GM18505 (cell line): ENCODE measurements at regions not wholly inside any gene's neighbourhood (a gene's known extent, or its start where the extent isn't known, plus 50 kb on each side); places are given as distances from the start of the nearest gene placed in this dataset.
"Not testable (repeated sequence)": the region's sequence is repeated elsewhere in the genome, so short reads cannot be mapped to it uniquely, and the experiment has no call there.

Experiments used
- ATAC-seq: cut with Tn5 transposase; IDR thresholded peaks from one replicate; pipeline ENCODE4 v1.9.1; 2021; ENCODE audit not compliant: unreplicated experiment
- POLR2A ChIP-seq: IDR thresholded peaks from 4 replicates; pipeline ENCODE4 v1.6.1; 2011; ENCODE audit warnings: borderline replicate concordance; ENCODE audit not compliant: insufficient read depth, insufficient read length; ENCODE audit errors: extremely low read depth

DNA sequence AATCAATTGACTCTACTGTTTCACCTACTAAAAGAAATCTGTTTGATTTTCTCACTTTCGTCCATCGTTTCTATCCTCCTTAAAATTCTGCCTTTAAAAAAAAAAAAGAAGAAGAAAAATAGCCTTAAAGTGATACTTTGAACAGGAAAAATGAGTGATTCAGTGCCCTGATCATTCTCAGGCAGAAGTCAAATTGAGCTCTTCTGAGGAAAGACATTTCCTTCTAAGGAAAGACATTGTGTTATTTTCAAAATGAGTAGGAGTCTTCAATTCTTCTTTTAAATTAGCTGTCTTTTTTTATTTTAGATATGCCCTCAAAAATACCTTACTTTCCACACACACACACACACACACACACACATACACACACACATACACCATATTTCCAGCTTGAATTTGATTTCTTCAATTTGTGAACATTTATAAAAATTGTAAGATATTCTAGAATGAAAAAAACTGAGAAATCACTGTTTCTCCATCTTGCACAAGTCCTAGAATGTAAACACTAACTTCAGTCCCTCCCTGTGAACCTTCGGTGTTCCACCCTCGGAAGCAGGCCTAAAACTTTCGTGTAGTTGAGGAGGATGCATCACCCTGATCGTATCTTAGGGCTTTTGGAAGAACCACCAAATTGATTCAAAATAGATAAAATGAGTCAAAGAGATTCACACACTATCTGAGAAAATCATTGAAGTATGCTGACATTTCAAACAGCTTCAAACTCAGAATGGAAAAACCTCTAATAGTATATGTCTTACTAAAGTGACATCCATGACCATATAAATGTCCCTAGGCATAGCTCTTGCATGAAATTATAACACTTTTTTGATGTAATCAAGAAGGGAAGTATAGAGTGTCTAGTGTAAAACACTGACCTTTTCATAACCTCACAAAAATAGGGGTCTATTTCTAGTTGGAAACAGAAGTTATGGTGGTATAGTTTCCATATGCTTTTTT, 270.8 kb downstream of the GATA3 start:
- no peak for ATAC-seq
- TF ChIP-seq POLR2A = no peak

GRCh38 chr10:8326396-8327139, 272.1 kb downstream of the GATA3 start:
- TF ChIP-seq POLR2A = no peak
- ATAC-seq = no peak

DNA sequence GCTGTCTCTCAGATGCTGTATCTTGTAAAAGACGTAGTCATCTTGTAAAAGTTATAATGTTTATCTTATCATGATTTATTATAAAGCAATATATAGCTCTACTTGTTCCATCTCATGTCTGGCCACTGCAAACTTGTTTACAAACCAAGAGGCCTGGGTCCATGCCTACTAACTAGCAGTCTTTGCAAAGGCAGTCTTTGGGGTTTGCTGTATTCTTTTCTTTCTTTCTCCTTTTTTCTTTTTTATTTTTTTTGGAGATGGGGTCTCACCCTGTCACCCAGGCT, 272.6 kb downstream of the GATA3 start:
- TF ChIP-seq POLR2A = no peak
- no peak for ATAC-seq

GRCh38 chr10:8331387-8331786, 276.9 kb downstream of the GATA3 start:
- ATAC-seq = no peak
- TF ChIP-seq POLR2A = no peak

- no peak for TF ChIP-seq POLR2A
- peak; percentile 99 for ATAC-seq
These were observed 277.6 kb downstream of the GATA3 start for GRCh38 chr10:8331896-8332729.

DNA sequence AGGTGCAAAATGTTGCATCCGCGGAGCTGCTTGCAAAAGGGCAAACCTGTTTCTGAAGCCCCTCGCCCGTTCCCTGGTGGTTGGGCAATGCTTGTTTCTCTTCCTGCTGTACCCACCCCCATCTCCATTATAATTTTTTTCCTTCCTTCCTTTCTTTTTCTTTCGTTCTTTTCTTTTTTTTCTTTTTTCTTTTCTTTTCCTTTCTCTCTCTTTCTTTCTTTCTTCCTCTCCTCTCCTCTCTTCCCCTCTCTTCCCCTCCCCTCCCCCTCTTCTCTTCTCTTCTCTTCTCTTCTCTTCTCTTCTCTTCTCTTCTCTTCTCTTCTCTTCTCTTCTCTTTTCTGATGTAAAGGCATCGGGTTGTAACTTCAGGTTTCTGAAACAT, 278.2 kb downstream of the GATA3 start:
- no peak for TF ChIP-seq POLR2A
- ATAC-seq = no peak

DNA sequence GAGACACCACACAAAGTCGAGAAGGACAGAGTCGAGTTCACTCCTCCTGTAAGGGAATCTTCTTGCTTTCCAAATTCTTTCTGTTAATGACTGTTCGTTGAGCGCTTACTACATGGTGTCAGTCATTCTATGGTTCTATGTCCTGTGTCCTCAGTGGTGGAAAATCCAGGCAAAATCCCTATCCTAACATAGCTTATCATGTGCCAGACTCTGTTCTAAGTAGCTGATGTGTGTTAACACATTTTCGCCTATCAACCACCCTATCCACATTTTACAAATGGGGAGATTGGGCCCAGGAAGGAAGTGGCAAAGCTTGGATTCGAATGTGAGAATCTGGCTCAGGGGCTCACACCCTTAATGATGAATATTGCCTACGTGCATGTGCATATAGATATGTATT, 280.1 kb downstream of the GATA3 start:
- ATAC-seq = no peak

GRCh38 chr10:8336629-8337331, 282.3 kb downstream of the GATA3 start:
- TF ChIP-seq POLR2A = no peak
- ATAC-seq = no peak

More for the DNA sequence above, 280.1 kb downstream of the GATA3 start:
- TF ChIP-seq POLR2A = no peak

GRCh38 chr10:8337332-8337651, 282.8 kb downstream of the GATA3 start:
- no peak for ATAC-seq
- no peak for TF ChIP-seq POLR2A

DNA sequence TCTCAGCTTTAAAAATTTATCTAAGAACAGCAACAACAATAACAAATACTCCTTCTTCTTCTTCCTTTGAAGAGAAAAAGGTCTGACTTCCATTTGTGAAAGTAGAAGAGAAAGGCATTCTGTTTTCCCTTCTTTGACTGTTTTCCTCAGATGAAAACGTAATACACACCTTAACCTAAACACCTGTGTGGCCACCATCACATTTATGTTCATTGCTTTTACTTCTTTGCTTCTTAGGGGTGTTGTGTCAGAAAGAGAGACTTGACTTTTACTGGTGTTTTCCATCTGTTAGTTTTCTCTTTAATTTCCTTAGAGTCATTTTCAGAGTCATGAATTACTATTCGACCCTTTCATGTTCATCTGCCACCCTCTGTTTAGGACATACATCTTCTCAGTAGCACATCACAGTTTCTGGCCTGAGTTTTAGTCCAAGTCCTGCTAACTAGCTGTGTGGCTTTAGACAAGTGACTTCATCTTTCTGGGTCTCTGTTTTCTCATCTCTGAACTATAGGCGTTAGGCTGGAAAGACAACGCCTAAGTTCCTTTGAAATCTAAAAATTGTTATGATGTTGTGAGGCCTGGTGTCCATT, 283.8 kb downstream of the GATA3 start:
- TF ChIP-seq POLR2A = no peak
- no peak for ATAC-seq

DNA sequence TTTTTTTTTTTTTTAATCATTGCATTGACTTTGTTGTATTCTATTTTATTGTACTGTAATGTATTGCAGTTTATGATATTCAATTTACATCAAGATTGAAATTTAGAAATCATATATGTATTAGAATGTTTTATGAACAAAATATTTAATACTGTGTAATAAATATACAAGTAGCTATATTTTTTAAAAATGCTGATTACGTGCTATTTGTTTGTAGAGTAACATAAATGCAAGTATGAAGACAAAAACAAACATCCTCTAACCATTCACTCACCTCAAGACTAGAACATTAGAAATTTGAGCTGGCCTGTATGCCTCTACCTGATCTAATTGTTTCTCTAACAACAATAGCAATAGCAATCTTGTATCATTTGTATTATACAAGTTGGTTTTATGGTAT, 290.3 kb downstream of the GATA3 start:
- no peak for ATAC-seq
- no peak for TF ChIP-seq POLR2A

DNA sequence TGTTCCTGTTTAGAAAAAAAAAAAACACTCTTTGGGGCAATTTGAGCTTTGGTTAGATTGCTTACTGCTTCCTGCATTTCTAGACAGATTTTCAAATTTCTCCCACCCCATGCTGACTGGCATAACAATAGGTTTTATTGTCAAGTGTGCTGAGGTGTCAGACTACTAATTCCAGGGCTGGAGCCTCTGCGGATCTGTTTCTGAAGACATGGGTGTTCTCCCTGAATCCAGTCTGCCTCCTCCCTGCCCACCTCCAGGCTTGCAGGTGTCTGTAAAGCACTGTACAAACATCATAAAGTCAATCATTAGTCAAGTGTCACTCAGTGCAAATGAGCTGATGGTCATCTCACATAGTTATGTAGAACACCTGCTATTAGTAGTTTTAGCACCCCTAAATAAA, 292.4 kb downstream of the GATA3 start:
- no peak for TF ChIP-seq POLR2A

GRCh38 chr10:8347614-8348013, 293.1 kb downstream of the GATA3 start:
- not testable (repeated sequence) for ATAC-seq

More for the DNA sequence above, 292.4 kb downstream of the GATA3 start:
- ATAC-seq = no peak
